ENCODE measurements at regions not wholly inside any gene's neighbourhood (a gene's known extent, or its start where the extent isn't known, plus 50 kb on each side); places are given as distances from the start of the nearest gene placed in this dataset.
"Not testable (repeated sequence)": the region's sequence is repeated elsewhere in the genome, so short reads cannot be mapped to it uniquely, and the experiment has no call there.

DNA sequence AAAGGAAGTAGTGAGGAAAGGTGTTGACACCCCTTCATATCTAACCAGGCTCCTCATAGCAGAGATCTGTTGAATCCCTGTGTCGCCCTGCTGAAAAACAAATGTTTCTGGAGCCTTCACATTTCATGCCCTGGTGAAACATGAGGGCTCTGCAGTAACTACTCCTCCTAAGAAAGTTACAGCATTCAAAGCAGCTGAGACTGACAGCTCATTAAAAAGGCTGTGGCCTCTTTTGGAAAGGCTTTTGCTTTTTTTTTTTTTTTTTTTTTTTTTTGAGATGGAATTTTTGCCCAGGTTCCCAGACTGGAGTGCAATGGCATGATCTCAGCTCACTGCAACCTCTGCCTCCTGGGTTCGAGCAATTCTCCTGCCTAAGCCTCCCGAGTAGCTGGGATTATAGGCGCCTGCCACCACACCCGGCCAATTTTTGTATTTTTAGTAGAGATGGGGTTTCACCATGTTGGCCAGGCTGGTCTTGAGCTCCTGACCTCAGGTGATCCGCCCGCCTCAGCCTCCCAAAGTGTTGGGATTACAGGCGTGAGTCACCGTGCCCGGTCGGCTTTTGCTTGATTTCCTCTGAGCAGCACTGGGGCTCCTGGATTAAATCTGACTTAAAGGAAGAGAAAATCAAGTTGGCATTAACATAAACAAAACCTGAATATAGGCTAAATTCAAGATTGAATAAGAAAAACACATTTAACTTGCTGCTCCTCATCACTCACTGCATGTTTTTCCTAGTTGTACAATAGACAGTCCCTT, 112.9 kb downstream of the PCSK1 start:
- not testable (repeated sequence) for DNase-seq

DNA sequence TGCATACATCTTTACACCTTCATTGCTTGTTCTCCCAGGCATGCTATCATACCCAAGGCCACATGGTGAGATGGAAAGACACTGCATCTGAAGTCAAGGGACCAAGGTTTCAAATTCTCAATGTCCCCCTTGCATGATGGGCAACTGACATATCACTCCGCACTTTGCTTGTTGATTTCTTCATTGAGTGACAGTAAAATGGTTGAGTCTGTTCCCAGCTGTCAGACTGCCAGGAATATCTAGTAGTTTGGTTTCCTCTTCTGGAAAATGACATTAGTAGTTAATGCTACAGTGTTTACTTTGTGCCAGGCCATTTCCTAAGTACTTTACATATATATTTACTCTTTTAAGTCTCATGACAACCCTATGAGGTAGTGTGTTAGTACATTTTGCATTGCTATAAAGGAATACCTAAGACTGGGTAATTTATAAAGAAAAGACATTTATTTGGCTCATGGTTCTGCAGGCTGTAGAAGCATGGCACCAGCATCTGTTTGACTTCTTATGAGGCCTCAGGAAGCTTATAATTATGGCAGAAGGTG, 114.4 kb downstream of the PCSK1 start:
- DNase-seq = no peak

DNA sequence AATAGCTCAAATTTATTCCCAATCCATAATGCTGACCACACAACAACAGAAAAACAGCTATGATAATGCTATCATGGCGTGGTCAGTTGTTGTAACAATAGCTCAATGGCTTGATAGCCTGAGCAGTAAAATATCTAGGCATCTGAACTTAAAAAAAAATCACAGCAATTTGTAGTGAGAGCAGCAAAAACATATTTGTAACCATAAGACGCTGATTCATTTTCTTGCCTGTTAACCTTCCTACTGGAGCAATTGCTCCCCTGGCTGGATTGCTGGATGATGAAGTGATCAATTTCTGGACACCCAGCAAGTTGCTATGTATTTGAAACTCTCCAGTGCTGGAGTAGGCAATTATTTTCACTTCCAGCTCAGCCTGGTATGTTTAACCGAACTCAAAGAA, 115.1 kb downstream of the PCSK1 start:
- DNase-seq = no peak

DNA sequence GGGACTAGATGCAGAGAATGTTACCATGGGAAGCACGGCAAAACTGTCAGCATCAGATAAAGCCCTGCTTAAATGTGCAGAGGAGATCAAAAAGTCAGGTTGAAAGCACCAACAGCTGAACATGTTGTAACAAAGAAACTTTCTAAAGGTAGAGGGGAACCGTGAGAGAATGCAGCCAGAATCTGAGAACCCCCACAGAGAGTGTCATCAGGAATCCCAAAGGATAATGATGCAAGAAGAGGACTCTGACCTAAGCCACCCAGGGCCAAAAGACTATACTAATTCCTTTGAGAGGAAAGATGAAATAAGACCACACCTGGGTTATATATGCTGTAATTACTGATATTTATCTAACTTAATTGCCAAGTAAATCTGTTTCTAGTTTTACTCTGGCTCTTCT, 116.6 kb downstream of the PCSK1 start:
- no peak for DNase-seq

DNA sequence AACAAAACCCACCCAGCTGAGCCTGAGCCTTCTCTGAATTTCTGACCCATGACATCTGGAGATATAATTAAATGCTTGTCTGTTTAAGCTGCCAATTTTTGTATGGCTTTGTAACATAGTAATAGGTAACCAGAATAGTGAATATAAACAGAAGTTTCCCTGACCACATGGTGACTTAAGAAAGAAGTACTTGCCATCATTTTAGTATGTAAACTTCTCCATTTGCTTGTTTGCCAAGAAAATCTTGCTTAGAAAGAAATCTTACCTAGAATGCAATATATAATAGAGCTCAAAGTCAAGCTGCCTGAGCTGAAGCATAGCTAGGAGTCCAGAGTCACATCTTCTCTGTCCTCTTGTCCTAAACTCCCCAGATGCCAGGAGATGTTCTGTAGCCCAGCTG, 117.0 kb downstream of the PCSK1 start:
- DNase-seq = no peak

DNA sequence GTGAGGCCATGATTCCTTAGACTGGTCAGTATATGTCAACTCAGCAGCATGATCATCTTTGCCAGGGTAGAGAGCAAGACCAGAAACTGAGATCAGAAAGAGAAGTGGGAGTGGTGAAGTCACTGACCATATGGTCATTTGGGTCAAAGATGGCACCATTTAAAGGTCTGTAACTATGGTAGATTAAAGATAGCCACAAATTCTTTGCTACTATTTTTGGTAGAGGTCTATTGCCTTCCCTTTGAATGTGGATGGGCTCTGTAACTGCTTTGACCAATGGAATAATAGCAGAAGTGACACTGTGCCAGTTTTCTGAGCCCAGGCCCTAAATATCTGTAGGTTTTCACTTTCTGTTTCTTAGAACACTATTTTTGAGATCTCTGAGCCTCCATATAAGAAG, 117.6 kb downstream of the PCSK1 start:
- no peak for DNase-seq

DNA sequence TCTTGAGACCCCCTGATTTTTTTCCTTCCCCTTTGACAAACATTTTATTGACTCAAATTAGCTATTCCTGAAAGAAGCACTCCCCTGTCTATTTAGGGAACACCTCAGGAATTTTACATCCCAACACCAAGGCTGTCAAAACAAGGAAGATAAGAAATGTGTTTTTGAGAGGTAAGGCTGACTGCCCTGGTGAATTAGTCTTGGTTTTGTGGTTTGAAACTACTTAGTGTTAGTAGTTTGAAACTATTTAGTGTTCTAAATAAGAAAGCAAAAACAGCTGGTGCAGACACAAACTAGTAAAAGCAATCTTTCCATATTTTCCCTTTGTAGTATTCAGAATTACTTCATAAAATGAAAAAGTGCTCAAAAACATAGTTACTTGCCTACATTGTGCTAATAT, 120.7 kb downstream of the PCSK1 start:
- DNase-seq = no peak

DNA sequence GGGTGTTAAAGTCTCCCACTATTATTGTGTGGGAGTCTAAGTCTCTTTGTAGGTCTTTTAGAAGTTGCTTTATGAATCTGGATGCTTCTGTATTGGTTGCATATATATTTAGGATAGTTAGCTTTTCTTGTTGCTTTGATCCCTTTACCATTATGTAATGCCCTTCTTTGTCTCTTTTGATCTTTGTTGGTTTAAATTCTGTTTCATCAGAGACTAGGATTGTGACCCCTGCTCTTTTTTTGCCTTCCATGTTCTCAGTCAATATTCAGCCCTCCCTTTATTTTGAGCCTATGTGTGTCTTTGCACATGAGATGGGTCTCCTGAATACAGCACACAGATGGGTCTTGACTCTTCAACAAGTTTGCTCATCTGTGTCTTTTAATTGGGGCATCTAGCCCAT, 126.0 kb downstream of the PCSK1 start:
- not testable (repeated sequence) for DNase-seq

DNA sequence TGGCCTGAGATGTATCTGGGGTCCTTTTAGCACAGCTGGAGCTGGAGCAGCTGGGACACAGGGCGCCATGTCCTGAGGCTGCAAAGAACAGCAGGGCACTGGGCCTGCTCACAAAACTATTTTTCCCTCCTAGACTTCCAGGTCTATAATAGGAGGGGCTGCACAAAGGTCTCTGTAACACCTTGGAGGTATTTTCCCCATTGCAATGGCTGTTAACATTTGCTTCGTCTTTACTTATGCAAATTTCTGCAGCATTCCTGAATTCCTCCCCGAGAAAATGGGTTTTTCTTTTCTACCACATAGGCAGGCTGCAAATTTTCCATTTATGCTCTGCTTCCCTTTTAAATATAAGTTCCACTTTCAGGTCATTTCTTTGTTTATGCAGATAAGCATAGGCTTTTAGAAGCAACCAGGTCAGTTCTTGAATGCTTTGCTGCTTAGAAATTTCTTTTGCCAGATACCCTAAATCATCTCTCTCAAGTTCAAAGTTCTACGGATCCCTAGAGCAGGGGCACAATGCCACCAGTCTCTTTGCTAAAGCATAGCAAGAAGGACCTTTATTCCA, 130.8 kb downstream of the PCSK1 start:
- no peak for DNase-seq

DNA sequence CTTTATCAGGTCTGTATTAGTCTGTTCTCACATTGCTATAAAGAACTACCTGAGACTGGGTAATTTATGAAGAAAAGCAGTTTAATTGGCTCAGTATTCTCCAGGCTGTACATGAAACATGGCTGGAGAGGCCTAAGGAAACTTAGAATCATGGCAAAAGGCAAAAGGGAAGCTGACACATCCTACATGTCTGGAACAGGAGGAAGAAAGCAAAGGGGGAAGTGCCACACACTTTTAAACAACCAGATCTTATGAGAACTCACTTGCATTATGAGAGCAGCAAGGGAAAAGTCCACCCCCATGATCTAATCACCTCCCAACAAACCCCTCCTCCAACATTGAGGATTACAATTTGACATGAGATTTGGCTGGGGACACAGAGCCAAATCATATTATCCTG, 132.1 kb downstream of the PCSK1 start:
- DNase-seq = no peak

DNA sequence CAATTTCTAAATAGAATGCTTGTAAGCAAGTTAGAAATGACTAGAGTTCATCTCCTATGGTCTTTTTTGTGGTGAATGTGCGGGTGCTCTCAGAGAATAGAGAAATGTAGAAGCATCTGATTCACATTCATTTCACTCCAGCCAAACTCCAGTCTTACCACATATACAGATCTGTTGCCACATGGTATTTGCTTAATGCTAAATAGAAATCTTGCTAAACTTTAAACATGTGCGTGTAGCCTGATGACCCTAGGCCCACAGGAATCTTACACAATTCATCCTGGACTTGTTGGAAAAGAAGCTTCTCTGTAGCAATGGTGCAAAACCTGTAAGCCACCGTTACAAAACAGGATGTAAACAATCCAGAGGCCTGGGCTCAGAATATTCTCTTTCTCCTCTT, 135.2 kb downstream of the PCSK1 start:
- DNase-seq = no peak

DNA sequence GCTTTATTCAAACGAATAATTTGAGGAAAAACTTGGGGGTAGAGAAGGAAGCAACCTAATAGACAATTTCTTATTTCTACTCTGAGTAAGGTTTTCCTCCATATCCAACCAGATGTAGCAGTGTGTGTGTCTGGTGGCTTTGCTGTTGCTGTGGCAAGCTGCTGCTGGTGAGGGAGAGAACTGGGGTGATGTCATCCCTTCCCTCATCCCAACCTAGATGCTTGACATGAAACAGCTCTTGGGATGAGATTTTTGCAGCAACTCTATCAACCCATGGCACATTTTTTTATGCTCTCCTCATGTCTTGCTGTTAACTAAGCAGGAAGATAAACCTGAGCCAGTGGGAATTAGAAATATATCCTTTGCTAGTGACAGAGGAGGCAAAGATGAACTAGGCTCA, 135.8 kb downstream of the PCSK1 start:
- no peak for DNase-seq

DNA sequence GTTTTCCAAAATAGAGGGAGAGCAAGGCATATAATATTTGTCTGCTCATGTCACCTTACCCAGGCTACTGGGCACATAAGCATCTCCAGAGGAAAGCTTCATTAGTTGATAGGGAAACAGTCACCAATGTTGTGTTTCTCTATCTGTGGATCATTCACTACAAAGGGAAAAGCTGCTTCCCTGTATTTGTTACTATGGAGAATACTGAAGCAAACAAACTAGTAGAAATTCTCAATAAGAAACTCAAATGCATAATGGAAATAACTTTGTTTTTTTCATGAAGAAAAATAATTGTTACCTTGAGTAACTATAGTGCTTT, 138.2 kb downstream of the PCSK1 start:
- DNase-seq = no peak

DNA sequence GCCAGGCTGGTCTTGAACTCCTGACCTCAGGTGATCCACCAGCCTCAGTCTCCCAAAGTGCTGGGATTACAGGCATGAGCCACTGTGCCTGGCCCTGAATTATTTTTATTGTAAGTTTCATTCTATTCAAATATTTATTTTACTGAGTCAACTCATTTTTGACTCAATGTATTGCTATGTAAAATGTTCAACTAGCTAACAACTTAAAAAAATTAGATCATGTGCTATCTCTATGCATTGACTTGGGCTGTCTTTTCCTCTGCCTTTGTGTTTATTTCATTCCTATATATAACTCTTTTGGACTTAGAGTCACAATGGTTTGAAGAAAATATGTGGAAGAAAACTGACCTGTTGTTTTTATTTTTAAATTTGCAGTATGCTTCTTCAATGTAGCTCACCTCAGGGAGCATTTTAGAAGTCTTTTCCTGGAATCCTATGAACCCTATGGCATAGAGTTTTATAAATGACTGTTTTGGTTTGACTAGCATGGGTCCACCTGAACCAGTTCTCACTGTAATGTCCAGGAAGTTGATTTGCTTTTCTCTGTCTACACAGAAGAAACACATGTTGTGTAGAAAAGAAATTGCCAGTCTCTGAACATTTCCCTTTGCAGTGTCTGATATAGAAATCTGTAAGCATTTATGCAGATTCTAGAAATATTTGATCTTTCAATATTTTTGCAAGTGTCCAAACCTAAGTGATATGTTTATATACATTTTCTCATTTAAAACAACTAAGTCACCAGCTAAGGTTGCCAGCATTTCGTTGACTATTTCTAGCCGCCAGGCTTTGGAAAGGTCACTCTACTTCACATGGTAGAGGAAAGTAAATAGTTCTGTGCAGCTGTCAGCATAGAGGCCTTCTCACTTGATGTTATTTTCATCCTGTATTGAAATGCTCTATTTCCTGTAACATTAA, 138.8 kb downstream of the PCSK1 start:
- no peak for DNase-seq

DNA sequence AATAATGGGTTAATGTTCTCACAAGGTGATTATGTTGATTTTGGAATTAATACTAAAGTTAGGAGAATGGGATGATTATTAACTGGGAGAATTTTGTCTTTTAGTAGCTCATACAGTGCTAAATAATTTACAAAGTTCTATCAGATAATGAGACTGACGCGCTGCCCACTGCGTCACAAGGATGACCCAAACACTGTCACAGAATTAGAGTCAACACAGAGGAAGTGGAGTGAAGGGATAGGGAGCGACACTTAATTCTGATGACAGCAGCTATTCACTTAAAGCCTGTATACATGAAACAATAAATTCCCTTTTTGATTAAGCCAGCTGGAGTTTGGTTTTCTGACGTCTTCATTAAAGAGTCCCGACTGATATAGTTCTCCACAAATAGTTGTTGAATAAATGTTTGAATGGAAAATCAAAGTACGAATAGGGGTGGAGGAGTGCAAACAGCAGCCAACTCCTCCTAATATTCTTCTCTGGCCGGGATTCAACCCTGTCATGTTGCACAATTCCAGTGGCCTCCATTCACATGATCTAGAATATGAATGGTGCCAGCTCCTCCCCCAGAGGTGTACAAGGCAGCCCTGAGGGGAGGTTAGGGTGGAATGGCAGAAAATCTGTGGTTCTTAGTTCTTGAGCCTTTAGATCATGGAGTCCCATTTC, 140.3 kb downstream of the PCSK1 start:
- DNase-seq = no peak

DNA sequence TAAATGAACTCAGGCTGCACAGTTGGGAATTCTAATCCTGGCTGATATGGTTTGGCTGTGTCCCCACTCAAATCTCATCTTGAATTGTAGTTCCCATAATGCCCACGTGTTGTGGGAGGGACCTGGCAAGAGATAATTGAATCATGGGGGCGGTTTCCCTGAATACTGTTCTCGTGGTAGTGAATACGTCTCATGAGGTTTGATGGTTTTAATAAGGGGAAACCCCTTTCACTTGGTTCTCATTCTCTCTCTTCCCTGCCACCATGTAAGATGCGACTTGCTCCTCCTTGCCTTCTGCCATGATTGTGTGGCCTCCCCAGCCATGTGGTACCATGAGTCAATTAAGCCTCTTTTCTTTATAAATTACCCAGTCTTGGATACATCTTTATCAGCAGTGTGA, 143.8 kb downstream of the PCSK1 start:
- not testable (repeated sequence) for DNase-seq

DNA sequence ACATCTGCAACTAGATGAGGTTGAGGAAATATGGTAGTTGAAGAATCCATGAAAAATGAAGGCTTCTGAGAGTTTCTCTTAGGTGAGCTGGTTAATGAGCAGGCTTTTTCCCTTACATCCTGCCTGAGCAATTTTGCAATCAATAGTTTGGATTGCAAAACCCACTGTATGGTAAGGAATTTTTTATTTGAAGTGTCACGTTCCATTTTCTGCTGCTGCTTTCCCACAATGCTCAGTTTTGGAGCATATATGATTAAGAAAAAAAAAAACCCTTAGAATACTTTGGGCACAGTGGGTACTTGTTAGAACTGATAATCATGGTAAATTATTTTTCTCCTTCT, 144.2 kb downstream of the PCSK1 start:
- DNase-seq = no peak

DNA sequence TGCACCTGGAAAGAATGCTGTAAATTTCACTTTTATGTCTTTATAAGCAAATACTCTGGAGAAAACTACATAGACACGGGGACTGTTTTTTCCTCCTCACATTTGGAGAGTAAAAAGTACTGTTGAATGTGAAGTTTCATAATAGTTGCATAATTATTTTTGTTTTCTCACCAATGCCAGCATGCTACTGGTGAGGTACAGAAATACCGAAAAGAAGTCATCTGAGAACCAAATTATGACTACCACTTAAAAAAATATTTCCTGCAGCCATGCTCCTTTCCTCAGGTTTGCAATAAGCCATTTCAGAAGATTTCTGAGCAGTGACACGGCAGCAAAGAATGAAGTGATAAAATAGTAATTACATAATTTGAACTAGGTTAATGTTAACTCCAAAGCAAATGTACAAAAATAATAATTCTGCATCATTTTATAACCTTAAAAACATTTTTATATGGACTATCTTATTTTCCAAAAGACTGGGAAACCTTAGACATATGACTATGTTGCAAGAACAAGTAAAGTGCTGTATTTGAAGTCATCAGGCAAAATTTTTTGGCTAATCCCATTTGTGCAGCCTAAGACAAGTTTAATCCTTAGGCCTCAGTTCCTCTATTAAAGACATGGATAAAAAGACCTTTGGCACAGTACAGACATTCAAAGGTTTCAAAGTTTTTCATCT, 144.7 kb downstream of the PCSK1 start:
- no peak for DNase-seq

DNA sequence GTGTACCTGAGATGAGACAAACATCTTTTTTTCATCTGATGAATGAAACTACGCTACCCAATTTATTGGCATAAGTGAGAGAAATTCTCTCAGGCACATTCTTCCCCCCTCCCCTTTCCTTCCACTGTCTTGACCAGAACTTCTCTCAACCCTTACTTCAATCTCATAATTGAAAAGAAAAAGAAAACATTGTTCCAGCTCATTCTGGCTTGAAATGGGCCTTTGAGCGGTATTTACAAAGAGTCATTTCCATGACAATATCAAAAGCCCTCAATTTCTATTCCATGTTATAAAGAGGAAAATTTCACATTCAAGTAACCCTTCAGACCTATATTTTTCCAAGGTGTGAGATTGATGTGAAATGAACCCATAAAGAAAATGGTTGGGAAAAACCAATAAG, 145.9 kb downstream of the PCSK1 start:
- no peak for DNase-seq

DNA sequence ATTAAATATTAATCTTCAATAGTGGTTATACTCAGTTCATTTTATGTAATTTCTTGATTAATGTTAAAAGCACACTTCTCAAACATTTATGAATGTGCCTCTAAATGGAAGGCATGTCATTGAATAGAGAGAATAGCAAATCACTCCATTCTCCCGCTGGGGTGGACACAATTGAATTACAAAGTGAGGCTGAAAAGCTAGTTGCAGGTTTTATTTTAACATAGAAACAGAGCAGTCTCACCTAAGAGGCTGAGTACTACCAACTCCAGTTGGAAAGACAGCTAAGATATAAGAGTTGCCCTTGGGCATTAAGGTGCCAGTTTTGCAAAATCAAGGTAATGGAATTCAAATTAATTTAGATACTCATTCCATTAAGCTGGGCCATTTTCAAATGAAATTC, 147.2 kb downstream of the PCSK1 start:
- no peak for DNase-seq

DNA sequence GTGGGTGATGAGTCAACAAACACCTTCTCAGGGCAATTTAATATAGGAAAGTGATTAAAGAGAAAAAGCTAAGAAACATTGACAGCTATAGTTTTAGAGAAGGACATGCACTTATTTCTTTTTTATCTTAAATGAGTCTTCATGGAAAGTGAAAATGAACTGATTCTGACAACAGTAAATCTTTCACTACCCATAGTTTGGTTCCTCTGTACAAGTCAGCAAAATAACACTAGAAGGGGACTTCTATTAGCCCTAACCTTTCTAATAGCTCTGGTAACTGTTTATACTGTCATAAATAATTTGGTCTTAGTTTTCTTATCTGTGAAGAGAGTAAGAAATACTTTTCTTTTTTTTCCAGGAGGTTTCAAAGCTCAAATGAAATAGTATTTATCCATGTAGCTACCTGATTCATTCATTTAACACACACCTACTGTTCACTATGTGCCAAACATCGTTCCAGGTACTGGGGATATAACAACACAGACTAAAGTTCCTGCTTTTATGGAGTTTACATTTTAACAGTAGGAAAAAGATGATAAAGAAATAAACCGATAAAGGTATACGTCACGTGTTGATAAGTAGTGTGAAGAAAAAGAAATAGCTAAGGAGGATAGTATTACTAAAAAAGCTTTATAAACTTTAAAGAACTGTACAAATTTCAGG, 148.2 kb downstream of the PCSK1 start:
- DNase-seq = no peak

DNA sequence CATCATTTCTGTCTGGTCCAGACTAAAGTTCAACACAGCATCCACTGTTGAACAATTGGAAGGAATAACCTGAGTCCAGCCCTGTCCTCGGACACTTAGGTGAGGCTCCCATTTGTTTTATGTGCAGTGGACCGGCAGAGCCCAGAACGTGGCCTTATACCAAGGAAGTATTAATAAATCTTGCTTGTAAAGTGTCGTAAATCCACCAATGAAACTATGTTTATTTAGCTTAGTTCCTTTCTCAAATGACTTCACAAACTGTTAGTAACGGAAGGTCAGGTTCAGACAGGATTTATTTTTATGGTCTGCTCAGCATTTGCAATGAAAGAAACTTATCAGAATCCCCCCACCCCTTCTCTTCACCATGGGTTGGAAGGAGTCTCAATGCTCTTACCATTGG, 149.5 kb downstream of the PCSK1 start:
- DNase-seq = no peak

All from stimulated activated naive CD4-positive, alpha-beta T cell (primary cell).